ENCODE measurements at regions not wholly inside any gene's neighbourhood (a gene's known extent, or its start where the extent isn't known, plus 50 kb on each side); places are given as distances from the start of the nearest gene placed in this dataset.

- TF ChIP-seq CTCF (IDR thresholded peaks at IDR 0.05) (no peak), POLR2AphosphoS5 (IDR thresholded peaks at IDR 0.05; ENCODE audit: insufficient read depth in 1 of 2, low read depth in 1 of 2) (no peak), POLR2A (IDR thresholded peaks at IDR 0.05) (no peak)
Observed at GRCh38 chr13:34104853-34105252, 286.9 kb downstream of the RFC3 start.

Measured in vagina (tissue), 2 donors.